Nephron progenitor cell (in vitro differentiated cells): ENCODE measurements at regions not wholly inside any gene's neighbourhood (a gene's known extent, or its start where the extent isn't known, plus 50 kb on each side); places are given as distances from the start of the nearest gene placed in this dataset.

Experiments used
- DNase-seq: peaks from one replicate; pipeline ENCODE4 v3.0.0; 2021
- H3K27ac Mint-ChIP-seq: 2 replicates; pipeline ENCODE4 v1.8.0; 2021; ENCODE audit warnings: mild to moderate bottlenecking, moderate library complexity, mixed read lengths
- H3K27me3 Mint-ChIP-seq: 2 replicates; pipeline ENCODE4 v1.8.0; 2021; ENCODE audit warnings: mild to moderate bottlenecking, low read depth, mixed read lengths; ENCODE audit not compliant: poor library complexity
- H3K36me3 Mint-ChIP-seq: 2 replicates; pipeline ENCODE4 v1.8.0; 2021; ENCODE audit warnings: low read depth, mixed read lengths
- H3K4me1 Mint-ChIP-seq: 2 replicates; pipeline ENCODE4 v1.8.0; 2021; ENCODE audit warnings: mixed read lengths
- H3K4me3 Mint-ChIP-seq: 2 replicates; pipeline ENCODE4 v1.8.0; 2021; ENCODE audit warnings: mild to moderate bottlenecking, moderate library complexity, mixed read lengths
- H3K9me3 Mint-ChIP-seq: 2 replicates; pipeline ENCODE4 v1.8.0; 2021; ENCODE audit warnings: mild to moderate bottlenecking, moderate library complexity, mixed read lengths
- TF ChIP-seq, protein P1 (sequence below): fragments of 200-600 bp; sonication (generic); IDR thresholded peaks from 2 replicates; pipeline ENCODE4 v1.5.0; 2021; ENCODE audit warnings: antibody characterized with exemption

DNA sequence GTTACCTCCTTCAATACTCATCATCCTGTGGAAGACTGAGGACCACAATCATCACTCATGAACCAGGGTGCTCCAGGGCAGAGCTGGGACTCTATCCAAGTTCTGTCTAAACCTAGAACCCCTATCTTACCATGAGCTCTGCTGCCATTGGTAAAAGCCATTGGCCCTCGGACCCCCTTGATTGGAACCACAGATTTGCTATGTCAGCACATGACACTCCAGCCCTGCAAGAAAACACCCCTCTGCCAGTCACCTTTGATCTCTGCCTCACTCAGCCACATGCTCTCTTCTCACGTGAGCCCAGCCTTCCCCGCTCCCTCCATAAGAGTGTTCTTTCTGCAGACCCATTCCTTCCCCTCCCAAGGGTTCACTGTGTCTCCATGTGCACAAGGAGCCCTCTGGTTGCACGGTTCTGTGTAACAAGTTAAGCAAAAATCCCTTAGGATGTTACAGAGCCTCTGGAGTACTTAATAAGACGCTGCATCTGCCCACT lies 468.8 kb upstream of the DYNLRB2 start:
- Mint-ChIP-seq H3K27ac (no peak overlapping the region), H3K36me3 (no peaks in the 10 kb centered on the region), H3K27me3 (peaks cover 3% of the 10 kb centered on the region), H3K4me3 (no peak overlapping the region), H3K9me3 (peaks cover 4% of the 10 kb centered on the region), H3K4me1 (peaks cover 6% of the 10 kb centered on the region)
- no peak for DNase-seq
- TF ChIP-seq, protein P1, sequence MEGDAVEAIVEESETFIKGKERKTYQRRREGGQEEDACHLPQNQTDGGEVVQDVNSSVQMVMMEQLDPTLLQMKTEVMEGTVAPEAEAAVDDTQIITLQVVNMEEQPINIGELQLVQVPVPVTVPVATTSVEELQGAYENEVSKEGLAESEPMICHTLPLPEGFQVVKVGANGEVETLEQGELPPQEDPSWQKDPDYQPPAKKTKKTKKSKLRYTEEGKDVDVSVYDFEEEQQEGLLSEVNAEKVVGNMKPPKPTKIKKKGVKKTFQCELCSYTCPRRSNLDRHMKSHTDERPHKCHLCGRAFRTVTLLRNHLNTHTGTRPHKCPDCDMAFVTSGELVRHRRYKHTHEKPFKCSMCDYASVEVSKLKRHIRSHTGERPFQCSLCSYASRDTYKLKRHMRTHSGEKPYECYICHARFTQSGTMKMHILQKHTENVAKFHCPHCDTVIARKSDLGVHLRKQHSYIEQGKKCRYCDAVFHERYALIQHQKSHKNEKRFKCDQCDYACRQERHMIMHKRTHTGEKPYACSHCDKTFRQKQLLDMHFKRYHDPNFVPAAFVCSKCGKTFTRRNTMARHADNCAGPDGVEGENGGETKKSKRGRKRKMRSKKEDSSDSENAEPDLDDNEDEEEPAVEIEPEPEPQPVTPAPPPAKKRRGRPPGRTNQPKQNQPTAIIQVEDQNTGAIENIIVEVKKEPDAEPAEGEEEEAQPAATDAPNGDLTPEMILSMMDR, result no peak

DNA sequence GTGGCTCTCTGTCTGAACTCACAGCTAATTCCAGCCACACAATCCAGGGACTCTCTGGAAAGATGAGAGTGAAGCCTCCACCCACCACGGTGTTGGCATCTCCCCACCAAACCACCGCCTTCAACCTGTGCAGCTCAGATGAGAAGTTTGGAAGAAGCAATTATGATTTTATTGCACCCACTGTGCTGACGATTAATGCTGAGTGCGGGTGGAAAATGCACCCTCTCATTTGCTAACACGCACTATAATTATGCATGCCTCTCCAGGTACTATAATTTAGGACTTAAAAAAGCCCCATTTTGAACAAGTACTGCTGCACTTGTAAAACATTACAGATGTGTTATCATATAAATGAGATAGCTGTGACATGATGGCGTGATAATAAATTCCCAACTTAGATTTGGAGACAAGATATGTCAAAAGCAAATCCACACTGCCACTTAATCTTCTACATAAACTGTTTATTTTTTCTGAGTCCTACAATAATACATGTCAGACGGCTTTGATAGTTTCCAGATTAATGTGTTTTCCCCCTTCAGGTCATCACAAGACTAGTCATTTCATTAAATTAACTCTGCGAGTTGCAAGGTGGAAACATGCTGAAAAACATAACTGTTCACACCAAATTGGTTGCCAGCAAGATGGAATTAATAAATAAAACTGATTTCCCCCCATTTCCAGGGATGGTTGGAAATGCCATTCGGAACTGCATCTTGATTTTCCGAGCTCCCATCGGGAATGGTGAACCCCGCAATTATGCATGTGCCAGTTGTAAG lies 466.5 kb upstream of the MAF start:
- TF ChIP-seq, protein P1, result no peak
- H3K4me1 Mint-ChIP-seq, result peaks cover 2% of the 10 kb centered on the region
- H3K36me3 Mint-ChIP-seq, result no peaks in the 10 kb centered on the region

DNA sequence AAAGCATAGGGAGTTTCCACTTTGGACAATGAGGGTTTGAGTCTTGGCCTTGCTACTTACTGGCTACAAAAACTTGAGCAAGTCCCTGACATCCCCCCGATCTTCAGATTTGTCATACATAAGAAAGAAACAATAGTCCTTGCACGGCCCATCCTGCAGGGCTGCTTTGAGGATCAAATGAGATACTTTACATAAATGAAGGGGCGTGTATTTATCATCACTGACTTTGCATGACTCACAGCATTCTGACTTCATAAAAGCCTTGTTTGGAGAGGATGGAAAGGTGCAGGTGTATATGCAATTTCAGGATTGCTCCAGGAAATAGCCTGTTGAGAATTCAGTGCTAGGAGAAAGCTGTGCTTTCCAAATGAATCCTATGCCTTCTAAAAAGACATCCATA lies 465.0 kb upstream of the MAF start:
- H3K27me3 Mint-ChIP-seq, result peaks cover 11% of the 10 kb centered on the region
- peaks cover 4% of the 10 kb centered on the region for H3K9me3 Mint-ChIP-seq
- TF ChIP-seq, protein P1, result no peak
- no peak for DNase-seq
- no peak overlapping the region for H3K4me3 Mint-ChIP-seq
- no peaks in the 10 kb centered on the region for H3K4me1 Mint-ChIP-seq
- no peak overlapping the region for H3K27ac Mint-ChIP-seq
- no peaks in the 10 kb centered on the region for H3K36me3 Mint-ChIP-seq

More for the DNA sequence above, 466.5 kb upstream of the MAF start:
- no peak overlapping the region for H3K27ac Mint-ChIP-seq
- H3K9me3 Mint-ChIP-seq, result peaks cover 4% of the 10 kb centered on the region
- H3K27me3 Mint-ChIP-seq, result peaks cover 7% of the 10 kb centered on the region
- no peak for DNase-seq
- no peak overlapping the region for H3K4me3 Mint-ChIP-seq

DNA sequence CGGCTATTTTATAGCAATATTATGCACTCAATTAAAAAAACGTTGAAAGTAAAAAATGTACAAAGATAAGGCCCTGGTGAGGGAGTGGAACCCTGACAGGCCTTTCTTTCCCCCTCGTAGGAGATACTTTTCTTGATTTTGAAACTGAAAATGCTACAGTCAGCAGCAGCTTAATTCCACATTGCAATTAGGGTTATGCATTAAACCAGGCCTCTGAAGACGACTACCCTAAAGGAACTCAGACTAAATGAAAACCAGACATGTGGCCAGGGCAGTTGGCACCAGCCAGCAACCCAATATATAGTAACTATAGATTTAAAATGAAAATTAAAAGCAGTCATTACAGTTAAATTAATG lies 463.2 kb upstream of the MAF start:
- no peak for DNase-seq

DNA sequence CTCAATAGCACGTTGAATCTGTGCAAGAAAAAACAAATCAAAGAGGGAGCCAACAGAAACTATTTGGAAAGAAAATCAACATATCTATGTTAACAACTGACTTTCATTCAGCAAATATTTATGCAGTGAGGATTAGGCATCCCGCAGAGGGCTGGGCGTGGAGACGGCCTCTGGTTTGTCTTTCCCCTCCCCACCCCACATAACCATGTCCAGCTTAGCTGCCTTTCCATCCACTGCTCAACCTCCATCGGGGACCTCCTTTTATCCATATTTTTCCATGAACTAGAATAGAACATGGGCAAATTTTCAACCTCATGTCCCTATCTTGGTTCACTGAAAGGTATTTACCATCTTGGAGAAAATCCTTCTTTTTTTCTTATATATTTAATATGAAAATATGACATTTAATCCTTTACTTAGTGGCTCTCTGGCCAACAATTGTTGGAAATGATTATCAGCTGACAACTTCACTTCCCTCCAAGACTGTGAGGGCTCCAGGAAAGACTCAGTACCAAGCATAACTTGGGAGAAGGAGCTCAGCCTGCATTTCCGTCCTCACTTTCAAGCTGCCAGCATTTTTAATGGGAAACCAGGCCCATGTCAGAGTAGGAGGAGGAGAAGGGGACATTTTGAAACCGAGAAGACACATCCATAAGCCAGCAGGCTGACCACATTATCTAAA lies 462.6 kb upstream of the MAF start:
- H3K36me3 Mint-ChIP-seq, result no peaks in the 10 kb centered on the region
- H3K9me3 Mint-ChIP-seq, result no peaks in the 10 kb centered on the region
- TF ChIP-seq, protein P1, result no peak
- peaks cover 4% of the 10 kb centered on the region for H3K4me1 Mint-ChIP-seq
- DNase-seq, result no peak
- H3K27me3 Mint-ChIP-seq, result peaks cover 12% of the 10 kb centered on the region
- no peak overlapping the region for H3K27ac Mint-ChIP-seq
- no peak overlapping the region for H3K4me3 Mint-ChIP-seq

More for the DNA sequence above, 463.2 kb upstream of the MAF start:
- no peaks in the 10 kb centered on the region for H3K4me1 Mint-ChIP-seq
- no peak overlapping the region for H3K4me3 Mint-ChIP-seq
- no peaks in the 10 kb centered on the region for H3K36me3 Mint-ChIP-seq
- H3K27me3 Mint-ChIP-seq, result peaks cover 8% of the 10 kb centered on the region
- TF ChIP-seq, protein P1, result no peak
- H3K27ac Mint-ChIP-seq, result no peak overlapping the region
- H3K9me3 Mint-ChIP-seq, result peaks cover 4% of the 10 kb centered on the region
